ENCODE measurements at regions not wholly inside any gene's neighbourhood (a gene's known extent, or its start where the extent isn't known, plus 50 kb on each side); places are given as distances from the start of the nearest gene placed in this dataset.

- TF ChIP-seq CTCF (conservative IDR thresholded peaks at IDR 0.05): no peak
- TF ChIP-seq ZFX (IDR thresholded peaks at IDR 0.05): no peak
Observed at GRCh38 chr13:40447857-40448256, 218.6 kb downstream of the FOXO1 start.

All from C4-2B (cell line).